ENCODE measurements at regions not wholly inside any gene's neighbourhood (a gene's known extent, or its start where the extent isn't known, plus 50 kb on each side); places are given as distances from the start of the nearest gene placed in this dataset.

DNA sequence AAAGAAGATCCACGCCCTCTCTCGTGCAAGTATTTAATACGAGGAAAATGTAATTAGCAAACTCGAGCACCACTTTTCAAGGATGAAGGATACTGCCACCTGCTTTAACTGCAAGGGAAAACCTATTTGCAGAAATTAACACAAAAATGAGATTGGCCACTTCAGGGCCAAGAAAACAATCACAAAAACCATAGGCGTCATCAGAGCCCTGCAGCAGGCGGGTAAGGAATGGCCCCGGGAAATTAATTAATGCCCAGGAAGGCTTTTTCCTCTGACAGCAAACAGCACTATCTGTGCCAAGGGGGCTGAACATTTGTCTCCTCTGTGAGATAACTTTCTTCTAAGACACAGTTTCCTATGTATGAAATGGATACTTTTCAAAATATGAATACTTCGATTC lies 255.7 kb downstream of the CTTN start:
- Histone ChIP-seq H3K9me3 (ENCODE audit: control insufficient read depth in 4 of 4, low read length in 3 of 4) (no peaks in the 10 kb centered on the region), H3K27me3 (ENCODE audit: control insufficient read depth in 4 of 4, insufficient read depth in 4 of 4, low read length in 3 of 4) (no peaks in the 10 kb centered on the region), H3K27ac (ENCODE audit: low read depth in 1 of 2, low read length in 2 of 2) (no peak overlapping the region), H3K4me1 (ENCODE audit: control insufficient read depth in 4 of 4, insufficient read depth in 4 of 4, low read length in 3 of 4) (peaks cover 4 to 22% (median 18%) of the 10 kb centered on the region in 4 donors), H3K4me3 (ENCODE audit: low read depth in 1 of 3, low read length in 3 of 3) (no peak overlapping the region), H3K36me3 (ENCODE audit: control insufficient read depth in 4 of 4, insufficient read depth in 3 of 4, low read depth in 1 of 4, low read length in 3 of 4) (peaks cover 0 to 3% (median 0%) of the 10 kb centered on the region in 4 donors), H3K9ac (ENCODE audit: low read depth in 1 of 2, low read length in 2 of 2) (no peak overlapping the region)
- no peak for TF ChIP-seq RAD21 (IDR thresholded peaks at IDR 0.05)
- TF ChIP-seq YY1 (IDR thresholded peaks at IDR 0.05): no peak
- TF ChIP-seq FOXA1 (IDR thresholded peaks at IDR 0.05): no peak
- no peak for TF ChIP-seq RXRA (IDR thresholded peaks at IDR 0.05)
- no peak for TF ChIP-seq GABPA (IDR thresholded peaks at IDR 0.05 in 1 of 2, conservative IDR thresholded peaks at IDR 0.05 in 1 of 2)
- TF ChIP-seq, protein P1, sequence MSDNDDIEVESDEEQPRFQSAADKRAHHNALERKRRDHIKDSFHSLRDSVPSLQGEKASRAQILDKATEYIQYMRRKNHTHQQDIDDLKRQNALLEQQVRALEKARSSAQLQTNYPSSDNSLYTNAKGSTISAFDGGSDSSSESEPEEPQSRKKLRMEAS (IDR thresholded peaks at IDR 0.05): no peak
- TF ChIP-seq, protein P2, sequence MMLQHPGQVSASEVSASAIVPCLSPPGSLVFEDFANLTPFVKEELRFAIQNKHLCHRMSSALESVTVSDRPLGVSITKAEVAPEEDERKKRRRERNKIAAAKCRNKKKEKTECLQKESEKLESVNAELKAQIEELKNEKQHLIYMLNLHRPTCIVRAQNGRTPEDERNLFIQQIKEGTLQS (IDR thresholded peaks at IDR 0.05): no peak
- TF ChIP-seq NR2F2 (IDR thresholded peaks at IDR 0.05): no peak
- TF ChIP-seq, protein P3, sequence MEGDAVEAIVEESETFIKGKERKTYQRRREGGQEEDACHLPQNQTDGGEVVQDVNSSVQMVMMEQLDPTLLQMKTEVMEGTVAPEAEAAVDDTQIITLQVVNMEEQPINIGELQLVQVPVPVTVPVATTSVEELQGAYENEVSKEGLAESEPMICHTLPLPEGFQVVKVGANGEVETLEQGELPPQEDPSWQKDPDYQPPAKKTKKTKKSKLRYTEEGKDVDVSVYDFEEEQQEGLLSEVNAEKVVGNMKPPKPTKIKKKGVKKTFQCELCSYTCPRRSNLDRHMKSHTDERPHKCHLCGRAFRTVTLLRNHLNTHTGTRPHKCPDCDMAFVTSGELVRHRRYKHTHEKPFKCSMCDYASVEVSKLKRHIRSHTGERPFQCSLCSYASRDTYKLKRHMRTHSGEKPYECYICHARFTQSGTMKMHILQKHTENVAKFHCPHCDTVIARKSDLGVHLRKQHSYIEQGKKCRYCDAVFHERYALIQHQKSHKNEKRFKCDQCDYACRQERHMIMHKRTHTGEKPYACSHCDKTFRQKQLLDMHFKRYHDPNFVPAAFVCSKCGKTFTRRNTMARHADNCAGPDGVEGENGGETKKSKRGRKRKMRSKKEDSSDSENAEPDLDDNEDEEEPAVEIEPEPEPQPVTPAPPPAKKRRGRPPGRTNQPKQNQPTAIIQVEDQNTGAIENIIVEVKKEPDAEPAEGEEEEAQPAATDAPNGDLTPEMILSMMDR (IDR thresholded peaks at IDR 0.05; ENCODE audit: low read depth, low read length, missing input control): no peak
- TF ChIP-seq, protein P4, sequence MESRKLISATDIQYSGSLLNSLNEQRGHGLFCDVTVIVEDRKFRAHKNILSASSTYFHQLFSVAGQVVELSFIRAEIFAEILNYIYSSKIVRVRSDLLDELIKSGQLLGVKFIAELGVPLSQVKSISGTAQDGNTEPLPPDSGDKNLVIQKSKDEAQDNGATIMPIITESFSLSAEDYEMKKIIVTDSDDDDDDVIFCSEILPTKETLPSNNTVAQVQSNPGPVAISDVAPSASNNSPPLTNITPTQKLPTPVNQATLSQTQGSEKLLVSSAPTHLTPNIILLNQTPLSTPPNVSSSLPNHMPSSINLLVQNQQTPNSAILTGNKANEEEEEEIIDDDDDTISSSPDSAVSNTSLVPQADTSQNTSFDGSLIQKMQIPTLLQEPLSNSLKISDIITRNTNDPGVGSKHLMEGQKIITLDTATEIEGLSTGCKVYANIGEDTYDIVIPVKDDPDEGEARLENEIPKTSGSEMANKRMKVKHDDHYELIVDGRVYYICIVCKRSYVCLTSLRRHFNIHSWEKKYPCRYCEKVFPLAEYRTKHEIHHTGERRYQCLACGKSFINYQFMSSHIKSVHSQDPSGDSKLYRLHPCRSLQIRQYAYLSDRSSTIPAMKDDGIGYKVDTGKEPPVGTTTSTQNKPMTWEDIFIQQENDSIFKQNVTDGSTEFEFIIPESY (IDR thresholded peaks at IDR 0.05): no peak
- TF ChIP-seq, protein P5, sequence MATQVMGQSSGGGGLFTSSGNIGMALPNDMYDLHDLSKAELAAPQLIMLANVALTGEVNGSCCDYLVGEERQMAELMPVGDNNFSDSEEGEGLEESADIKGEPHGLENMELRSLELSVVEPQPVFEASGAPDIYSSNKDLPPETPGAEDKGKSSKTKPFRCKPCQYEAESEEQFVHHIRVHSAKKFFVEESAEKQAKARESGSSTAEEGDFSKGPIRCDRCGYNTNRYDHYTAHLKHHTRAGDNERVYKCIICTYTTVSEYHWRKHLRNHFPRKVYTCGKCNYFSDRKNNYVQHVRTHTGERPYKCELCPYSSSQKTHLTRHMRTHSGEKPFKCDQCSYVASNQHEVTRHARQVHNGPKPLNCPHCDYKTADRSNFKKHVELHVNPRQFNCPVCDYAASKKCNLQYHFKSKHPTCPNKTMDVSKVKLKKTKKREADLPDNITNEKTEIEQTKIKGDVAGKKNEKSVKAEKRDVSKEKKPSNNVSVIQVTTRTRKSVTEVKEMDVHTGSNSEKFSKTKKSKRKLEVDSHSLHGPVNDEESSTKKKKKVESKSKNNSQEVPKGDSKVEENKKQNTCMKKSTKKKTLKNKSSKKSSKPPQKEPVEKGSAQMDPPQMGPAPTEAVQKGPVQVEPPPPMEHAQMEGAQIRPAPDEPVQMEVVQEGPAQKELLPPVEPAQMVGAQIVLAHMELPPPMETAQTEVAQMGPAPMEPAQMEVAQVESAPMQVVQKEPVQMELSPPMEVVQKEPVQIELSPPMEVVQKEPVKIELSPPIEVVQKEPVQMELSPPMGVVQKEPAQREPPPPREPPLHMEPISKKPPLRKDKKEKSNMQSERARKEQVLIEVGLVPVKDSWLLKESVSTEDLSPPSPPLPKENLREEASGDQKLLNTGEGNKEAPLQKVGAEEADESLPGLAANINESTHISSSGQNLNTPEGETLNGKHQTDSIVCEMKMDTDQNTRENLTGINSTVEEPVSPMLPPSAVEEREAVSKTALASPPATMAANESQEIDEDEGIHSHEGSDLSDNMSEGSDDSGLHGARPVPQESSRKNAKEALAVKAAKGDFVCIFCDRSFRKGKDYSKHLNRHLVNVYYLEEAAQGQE (IDR thresholded peaks at IDR 0.05): no peak
- no peak for TF ChIP-seq JUND (IDR thresholded peaks at IDR 0.05)
- no peak for TF ChIP-seq HNF4G (IDR thresholded peaks at IDR 0.05)
- TF ChIP-seq TAF1 (conservative IDR thresholded peaks at IDR 0.05): no peak
- TF ChIP-seq HNF4A (conservative IDR thresholded peaks at IDR 0.05): no peak
- DNase-seq (ENCODE audit: low spot score): no peak
- 92% methylated on average over 8 of the region's 8 CpGs for WGBS

DNA sequence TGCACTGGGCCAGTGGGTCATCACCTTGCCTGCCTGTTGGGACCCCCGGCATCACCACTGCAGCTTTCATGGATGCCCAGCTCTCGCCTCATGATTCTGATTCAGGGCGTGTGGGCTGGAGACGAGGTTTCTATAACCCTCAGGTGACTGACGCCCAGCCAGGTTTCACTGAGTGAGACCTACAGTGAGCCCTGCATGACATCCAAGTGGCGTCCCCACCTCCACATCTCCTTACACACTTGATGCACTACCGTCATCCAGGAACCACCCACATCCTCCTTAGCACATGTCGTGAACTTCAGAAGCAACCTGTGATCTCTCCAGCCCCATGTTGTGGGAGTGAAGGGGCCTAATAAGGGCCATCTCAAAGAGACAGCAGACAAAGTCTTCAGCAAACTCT lies 257.5 kb downstream of the CTTN start:
- no peaks in the 10 kb centered on the region for H3K27me3 ChIP-seq (ENCODE audit: control insufficient read depth in 4 of 4, insufficient read depth in 4 of 4, low read length in 3 of 4)
- no peak overlapping the region for H3K4me3 ChIP-seq (ENCODE audit: low read depth in 1 of 3, low read length in 3 of 3)
- H3K4me1 ChIP-seq (ENCODE audit: control insufficient read depth in 4 of 4, insufficient read depth in 4 of 4, low read length in 3 of 4): peaks cover 4 to 22% (median 18%) of the 10 kb centered on the region in 4 donors
- TF ChIP-seq FOXA2 (IDR thresholded peaks at IDR 0.05) (no peak), TAF1 (conservative IDR thresholded peaks at IDR 0.05) (no peak), RAD21 (IDR thresholded peaks at IDR 0.05) (no peak), RXRA (IDR thresholded peaks at IDR 0.05) (no peak), NR2F2 (IDR thresholded peaks at IDR 0.05) (no peak)
- TF ChIP-seq, protein P5 (IDR thresholded peaks at IDR 0.05): no peak
- TF ChIP-seq, protein P4 (IDR thresholded peaks at IDR 0.05): no peak

More for the DNA sequence above, 257.5 kb downstream of the CTTN start:
- Histone ChIP-seq H3K27ac (ENCODE audit: low read depth in 1 of 2, low read length in 2 of 2) (no peak overlapping the region), H3K36me3 (ENCODE audit: control insufficient read depth in 4 of 4, insufficient read depth in 3 of 4, low read depth in 1 of 4, low read length in 3 of 4) (peaks cover 0 to 10% (median 0%) of the 10 kb centered on the region in 4 donors), H3K9me3 (ENCODE audit: control insufficient read depth in 4 of 4, low read length in 3 of 4) (no peaks in the 10 kb centered on the region), H3K9ac (ENCODE audit: low read depth in 1 of 2, low read length in 2 of 2) (no peak overlapping the region)
- WGBS: 95% methylated on average over 8 of the region's 8 CpGs
- no peak for DNase-seq (ENCODE audit: low spot score)

Measured in liver (tissue), 8 donors.